ENCODE measurements at regions not wholly inside any gene's neighbourhood (a gene's known extent, or its start where the extent isn't known, plus 50 kb on each side); places are given as distances from the start of the nearest gene placed in this dataset.

GRCh38 chr6:139895205-139895793 lies 520.9 kb upstream of the CITED2 start:
- ATAC-seq (ENCODE audit: low FRiP score) (no peak), DNase-seq (ENCODE audit: low spot score) (no peak)
- no peak for TF ChIP-seq CTCF (IDR thresholded peaks at IDR 0.05)

GRCh38 chr6:139894271-139894670 lies 519.8 kb upstream of the CITED2 start:
- ATAC-seq (ENCODE audit: low FRiP score), result no peak
- no peak for DNase-seq (ENCODE audit: low spot score)
- no peak for TF ChIP-seq CTCF (IDR thresholded peaks at IDR 0.05)

GRCh38 chr6:139891471-139891870 lies 517.0 kb upstream of the CITED2 start:
- DNase-seq (ENCODE audit: low spot score) (no peak), ATAC-seq (ENCODE audit: low FRiP score) (no peak)
- no peak for TF ChIP-seq CTCF (IDR thresholded peaks at IDR 0.05)

GRCh38 chr6:139888681-139889122 lies 514.3 kb upstream of the CITED2 start:
- DNase-seq (ENCODE audit: low spot score), result no peak
- TF ChIP-seq CTCF (IDR thresholded peaks at IDR 0.05), result no peak
- no peak for ATAC-seq (ENCODE audit: low FRiP score)

- ATAC-seq (ENCODE audit: low FRiP score), result no peak
- no peak for TF ChIP-seq CTCF (IDR thresholded peaks at IDR 0.05)
- DNase-seq (ENCODE audit: low spot score), result no peak
Observed at GRCh38 chr6:139887275-139887674, 512.8 kb upstream of the CITED2 start.

GRCh38 chr6:139886396-139886795 lies 511.9 kb upstream of the CITED2 start:
- no peak for TF ChIP-seq CTCF (IDR thresholded peaks at IDR 0.05)
- DNase-seq (ENCODE audit: low spot score) (no peak), ATAC-seq (ENCODE audit: low FRiP score) (no peak)

GRCh38 chr6:139885909-139886308 lies 511.5 kb upstream of the CITED2 start:
- no peak for TF ChIP-seq CTCF (IDR thresholded peaks at IDR 0.05)
- ATAC-seq (ENCODE audit: low FRiP score) (no peak), DNase-seq (ENCODE audit: low spot score) (no peak)
